Keratinocyte (primary cell): ENCODE measurements at regions not wholly inside any gene's neighbourhood (a gene's known extent, or its start where the extent isn't known, plus 50 kb on each side); places are given as distances from the start of the nearest gene placed in this dataset.

ENCODE experiments used
- EZH2 ChIP-seq: IDR thresholded peaks from one replicate; pipeline ENCODE4 v1.6.1; 2012; ENCODE audit warnings: inconsistent platforms, mild to moderate bottlenecking, low read length, moderate library complexity
- TF ChIP-seq, protein P1 (sequence below), 3 experiments: IDR thresholded peaks in 1 of 3; conservative IDR thresholded peaks in 1 of 3; optimal IDR thresholded peaks in 1 of 3; 2 replicates in 2 of 3; 3 replicates in 1 of 3; pipeline versions ENCODE3 to v1.5.1; 2011; ENCODE audit warnings: low read length in 3 of 3, mild to moderate bottlenecking in 3 of 3, moderate library complexity in 2 of 3, control low read depth in 1 of 3, inconsistent platforms in 1 of 3; ENCODE audit not compliant: insufficient read depth in 2 of 3; ENCODE audit errors: extremely low read depth in 1 of 3

DNA sequence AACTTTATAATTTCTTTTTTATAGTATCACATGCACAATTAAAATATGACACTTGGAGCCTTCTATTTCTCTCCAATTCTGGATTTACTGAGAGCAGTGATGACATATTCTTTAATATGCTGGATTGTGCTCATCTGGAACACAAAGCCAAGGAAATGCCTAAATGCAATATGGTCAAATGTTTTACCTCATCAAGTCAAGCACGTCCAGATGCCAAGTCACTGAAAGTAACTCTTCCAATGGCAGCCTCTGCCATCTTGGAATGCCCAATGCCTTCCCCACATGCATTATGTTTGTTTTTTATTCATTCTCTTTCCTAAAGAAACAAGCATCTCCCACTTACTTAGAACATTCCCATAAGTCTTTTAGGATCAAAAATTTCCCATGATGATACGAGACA lies 189.8 kb downstream of the TMX3 start:
- TF ChIP-seq EZH2: no peak
- TF ChIP-seq, protein P1, sequence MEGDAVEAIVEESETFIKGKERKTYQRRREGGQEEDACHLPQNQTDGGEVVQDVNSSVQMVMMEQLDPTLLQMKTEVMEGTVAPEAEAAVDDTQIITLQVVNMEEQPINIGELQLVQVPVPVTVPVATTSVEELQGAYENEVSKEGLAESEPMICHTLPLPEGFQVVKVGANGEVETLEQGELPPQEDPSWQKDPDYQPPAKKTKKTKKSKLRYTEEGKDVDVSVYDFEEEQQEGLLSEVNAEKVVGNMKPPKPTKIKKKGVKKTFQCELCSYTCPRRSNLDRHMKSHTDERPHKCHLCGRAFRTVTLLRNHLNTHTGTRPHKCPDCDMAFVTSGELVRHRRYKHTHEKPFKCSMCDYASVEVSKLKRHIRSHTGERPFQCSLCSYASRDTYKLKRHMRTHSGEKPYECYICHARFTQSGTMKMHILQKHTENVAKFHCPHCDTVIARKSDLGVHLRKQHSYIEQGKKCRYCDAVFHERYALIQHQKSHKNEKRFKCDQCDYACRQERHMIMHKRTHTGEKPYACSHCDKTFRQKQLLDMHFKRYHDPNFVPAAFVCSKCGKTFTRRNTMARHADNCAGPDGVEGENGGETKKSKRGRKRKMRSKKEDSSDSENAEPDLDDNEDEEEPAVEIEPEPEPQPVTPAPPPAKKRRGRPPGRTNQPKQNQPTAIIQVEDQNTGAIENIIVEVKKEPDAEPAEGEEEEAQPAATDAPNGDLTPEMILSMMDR (optimal IDR thresholded peaks at IDR 0.05 in 1 of 3, IDR thresholded peaks at IDR 0.05 in 1 of 3, conservative IDR thresholded peaks at IDR 0.05 in 1 of 3; ENCODE audit: extremely low read depth in 1 of 3, insufficient read depth in 2 of 3, low read length in 3 of 3): no peak
